Adrenal gland (tissue), 9 donors: ENCODE measurements at regions not wholly inside any gene's neighbourhood (a gene's known extent, or its start where the extent isn't known, plus 50 kb on each side); places are given as distances from the start of the nearest gene placed in this dataset.

Experiments
- DNase-seq, 7 donors: peaks; one replicate each; pipeline ENCODE4 v3.0.0-alpha.2; 2019 to 2020
- H3K27ac ChIP-seq, 5 donors: fragments of 200-600 bp; sonication (generic) in 4 of 5; 1 replicate in 3 of 5; 2 replicates in 2 of 5; pipeline versions ENCODE4 v1.5.1 to v1.8.0; 2016 to 2020; ENCODE audit warnings: mild to moderate bottlenecking in 1 of 5
- H3K27me3 ChIP-seq: fragments of 200-600 bp; 2 replicates; pipeline ENCODE4 v1.8.0; 2021
- H3K36me3 ChIP-seq, 2 donors: fragments of 200-600 bp; replicated peaks in 1 of 2; 1 replicate in 1 of 2; 2 replicates in 1 of 2; pipeline versions ENCODE4 v1.5.1 to v1.8.0; 2018 to 2022
- H3K4me1 ChIP-seq, 2 donors: fragments of 200-600 bp; replicated peaks in 1 of 2; 1 replicate in 1 of 2; 2 replicates in 1 of 2; pipeline versions ENCODE4 v1.5.1 to v1.8.0; 2018 to 2021
- H3K4me3 ChIP-seq, 4 donors: fragments of 200-600 bp; sonication (generic) in 3 of 4; one replicate each; pipeline ENCODE4 v1.5.1; 2016 to 2018
- H3K9me3 ChIP-seq, 3 donors: fragments of 200-600 bp; sonication (generic) in 1 of 3; replicated peaks in 1 of 3; 1 replicate in 2 of 3; 2 replicates in 1 of 3; pipeline versions ENCODE4 v1.5.1 to v1.8.0; 2016 to 2021
- CTCF ChIP-seq, 6 experiments: fragments of 450-650 bp in 4 of 6; fragments of 200-600 bp in 2 of 6; sonication (generic) in 1 of 6; IDR thresholded peaks; 1 replicate in 5 of 6; 2 replicates in 1 of 6; pipeline versions ENCODE4 v1.5.1 to v1.8.0; 2016 to 2021; ENCODE audit warnings: antibody characterized with exemption in 6 of 6, mild to moderate bottlenecking in 2 of 6, moderate library complexity in 1 of 6
- POLR2A ChIP-seq, 2 donors: fragments of 450-650 bp; IDR thresholded peaks; one replicate each; pipeline ENCODE4 v1.6.1; 2017; ENCODE audit warnings: antibody characterized with exemption in 2 of 2, mild to moderate bottlenecking in 2 of 2, moderate library complexity in 1 of 2
- WGBS, 4 donors: extraction: QIAGEN DNeasy Blood & Tissue Kit in 2 of 4; methylation state at CpG; one replicate each; pipeline versions ENCODE4 v1.1.5 to v1.1.7; 2013 to 2017; 5-methylcytosine and 5-hydroxymethylcytosine counted together
- intact Hi-C, 2 donors: fragments of 100-400 bp; cut with DNase I; formaldehyde crosslinking; loops; one replicate each; pipeline versions ENCODE4 v1.14.1 to v1.15.0; 2022 to 2023
- donor health status: healthy with polysubstance abuse.
- donor health status: Bipolar disorder and iron deficiency.
- donor health status: DM: yes; HTN: yes; CAD: no.
- donor health status: DM: no; HTN: no; CAD: no.
- donor health status: DM: no; HTN: no; CAD: no.

- H3K4me1 ChIP-seq, result no peaks in the 10 kb centered on the region
- H3K27me3 ChIP-seq, result no peaks in the 10 kb centered on the region
- H3K9me3 ChIP-seq, result no peaks in the 10 kb centered on the region
- H3K27ac ChIP-seq, result no peak overlapping the region
- no peak for DNase-seq
- H3K4me3 ChIP-seq, result no peak overlapping the region
- TF ChIP-seq POLR2A (IDR thresholded peaks at IDR 0.05) (no peak), CTCF (IDR thresholded peaks at IDR 0.05) (no peak)
- 57 to 77% (median 57%) methylated on average over 1 of the region's 1 CpG for WGBS, 4 donors
- no peaks in the 10 kb centered on the region for H3K36me3 ChIP-seq
- intact Hi-C loops, result no loop called here
Observed at GRCh38 chr4:66885501-66886165, 659.7 kb downstream of the CENPC start.

- H3K4me1 ChIP-seq, result no peaks in the 10 kb centered on the region
- 87 to 96% (median 94%) methylated on average over 2 of the region's 2 CpGs for WGBS, 4 donors
Observed at GRCh38 chr4:66876946-66877345, 668.4 kb downstream of the CENPC start.

GRCh38 chr4:66872661-66873060 lies 672.6 kb downstream of the CENPC start:
- Histone ChIP-seq H3K27me3 (no peaks in the 10 kb centered on the region), H3K36me3 (no peaks in the 10 kb centered on the region), H3K4me1 (no peaks in the 10 kb centered on the region), H3K27ac (no peak overlapping the region), H3K4me3 (no peak overlapping the region), H3K9me3 (no peaks in the 10 kb centered on the region)
- TF ChIP-seq CTCF (IDR thresholded peaks at IDR 0.05) (no peak), POLR2A (IDR thresholded peaks at IDR 0.05) (no peak)
- WGBS, 4 donors, result 57 to 88% (median 78%) methylated on average over 1 of the region's 1 CpG
- intact Hi-C loops, result no loop called here
- no peak for DNase-seq

More at GRCh38 chr4:66876946-66877345, 668.4 kb downstream of the CENPC start:
- Histone ChIP-seq H3K4me3 (no peak overlapping the region), H3K27me3 (no peaks in the 10 kb centered on the region), H3K9me3 (no peaks in the 10 kb centered on the region), H3K36me3 (no peaks in the 10 kb centered on the region), H3K27ac (no peak overlapping the region)
- no peak for DNase-seq
- intact Hi-C loops, result no loop called here
- TF ChIP-seq POLR2A (IDR thresholded peaks at IDR 0.05), result no peak
- no peak for TF ChIP-seq CTCF (IDR thresholded peaks at IDR 0.05)

- Histone ChIP-seq H3K27ac (no peak overlapping the region), H3K4me1 (no peaks in the 10 kb centered on the region), H3K4me3 (no peak overlapping the region), H3K36me3 (no peaks in the 10 kb centered on the region), H3K27me3 (no peaks in the 10 kb centered on the region), H3K9me3 (no peaks in the 10 kb centered on the region)
- no peak for TF ChIP-seq CTCF (IDR thresholded peaks at IDR 0.05)
- TF ChIP-seq POLR2A (IDR thresholded peaks at IDR 0.05), result no peak
- intact Hi-C loops, result no loop called here
- no peak for DNase-seq
Observed at GRCh38 chr4:66863481-66863880, 681.8 kb downstream of the CENPC start.
